ENCODE measurements at regions not wholly inside any gene's neighbourhood (a gene's known extent, or its start where the extent isn't known, plus 50 kb on each side); places are given as distances from the start of the nearest gene placed in this dataset.

DNA sequence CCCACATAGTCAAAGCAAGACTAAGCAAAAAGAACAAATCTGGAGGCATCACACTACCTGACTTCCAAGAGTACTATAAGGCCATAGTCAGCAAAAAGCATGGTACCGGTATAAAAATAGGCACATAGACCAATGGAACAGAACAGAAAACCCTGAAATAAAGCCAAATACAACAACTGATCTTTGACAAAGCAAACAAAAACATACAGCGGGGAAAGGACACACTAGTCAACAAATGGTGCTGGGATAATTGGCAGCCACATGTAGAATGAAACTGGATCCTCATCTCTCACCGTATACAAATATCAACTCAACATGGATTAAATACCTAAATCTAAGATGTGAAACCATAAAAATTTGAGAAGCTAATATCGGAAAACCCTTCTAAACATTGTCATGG is 819.3 kb upstream of the FRG1 start:
- RAD21 ChIA-PET (ENCODE audit: low non-redundant PET in 1 of 2, low total read pairs in 2 of 2, uncharacterized antibody in 2 of 2, unreplicated experiment in 2 of 2) = interaction anchor here in 1 of 2 experiments (0.6 kb wide), 1 partner anchor 13 kb away, joined by 3 read pairs; no protein-coding TSS in a partner anchor
- Histone ChIP-seq H3K9me3 (ENCODE audit: control insufficient read depth in 1 of 2, insufficient read depth in 1 of 2, low read depth in 1 of 2, low read length in 2 of 2) (no peaks in the 10 kb centered on the region), H3K4me3 (replicated peaks in 1 of 2; ENCODE audit: low read depth in 1 of 2, low read length in 2 of 2) (no peak overlapping the region), H3K9ac (ENCODE audit: low read length) (no peak overlapping the region), H3K79me2 (ENCODE audit: insufficient read depth, low read length) (no peaks in the 10 kb centered on the region), H3K27ac (ENCODE audit: low read depth, low read length) (no peak overlapping the region), H3K4me2 (ENCODE audit: low read length) (no peak overlapping the region), H3K27me3 (ENCODE audit: insufficient read depth, low read length) (no peaks in the 10 kb centered on the region), H3K9me2 (ENCODE audit: insufficient read depth) (no peaks in the 10 kb centered on the region), H3K4me1 (ENCODE audit: control insufficient read depth in 1 of 2, insufficient read depth in 2 of 2, low read length in 2 of 2) (no peaks in the 10 kb centered on the region), H3K36me3 (ENCODE audit: control insufficient read depth in 1 of 2, insufficient read depth in 2 of 2, low read length in 2 of 2) (no peaks in the 10 kb centered on the region), H4K20me1 (ENCODE audit: insufficient read depth) (no peaks in the 10 kb centered on the region), H2AFZ (ENCODE audit: low read depth, low read length, poor library complexity, severe bottlenecking) (no peak overlapping the region)
- TF ChIP-seq CEBPB (IDR thresholded peaks at IDR 0.05; ENCODE audit: low read depth) = no peak
- TF ChIP-seq, protein P1, sequence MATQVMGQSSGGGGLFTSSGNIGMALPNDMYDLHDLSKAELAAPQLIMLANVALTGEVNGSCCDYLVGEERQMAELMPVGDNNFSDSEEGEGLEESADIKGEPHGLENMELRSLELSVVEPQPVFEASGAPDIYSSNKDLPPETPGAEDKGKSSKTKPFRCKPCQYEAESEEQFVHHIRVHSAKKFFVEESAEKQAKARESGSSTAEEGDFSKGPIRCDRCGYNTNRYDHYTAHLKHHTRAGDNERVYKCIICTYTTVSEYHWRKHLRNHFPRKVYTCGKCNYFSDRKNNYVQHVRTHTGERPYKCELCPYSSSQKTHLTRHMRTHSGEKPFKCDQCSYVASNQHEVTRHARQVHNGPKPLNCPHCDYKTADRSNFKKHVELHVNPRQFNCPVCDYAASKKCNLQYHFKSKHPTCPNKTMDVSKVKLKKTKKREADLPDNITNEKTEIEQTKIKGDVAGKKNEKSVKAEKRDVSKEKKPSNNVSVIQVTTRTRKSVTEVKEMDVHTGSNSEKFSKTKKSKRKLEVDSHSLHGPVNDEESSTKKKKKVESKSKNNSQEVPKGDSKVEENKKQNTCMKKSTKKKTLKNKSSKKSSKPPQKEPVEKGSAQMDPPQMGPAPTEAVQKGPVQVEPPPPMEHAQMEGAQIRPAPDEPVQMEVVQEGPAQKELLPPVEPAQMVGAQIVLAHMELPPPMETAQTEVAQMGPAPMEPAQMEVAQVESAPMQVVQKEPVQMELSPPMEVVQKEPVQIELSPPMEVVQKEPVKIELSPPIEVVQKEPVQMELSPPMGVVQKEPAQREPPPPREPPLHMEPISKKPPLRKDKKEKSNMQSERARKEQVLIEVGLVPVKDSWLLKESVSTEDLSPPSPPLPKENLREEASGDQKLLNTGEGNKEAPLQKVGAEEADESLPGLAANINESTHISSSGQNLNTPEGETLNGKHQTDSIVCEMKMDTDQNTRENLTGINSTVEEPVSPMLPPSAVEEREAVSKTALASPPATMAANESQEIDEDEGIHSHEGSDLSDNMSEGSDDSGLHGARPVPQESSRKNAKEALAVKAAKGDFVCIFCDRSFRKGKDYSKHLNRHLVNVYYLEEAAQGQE (IDR thresholded peaks at IDR 0.05; ENCODE audit: low read depth) = no peak
- no peak for TF ChIP-seq POLR2AphosphoS5 (IDR thresholded peaks at IDR 0.05; ENCODE audit: low read depth, low read length)
- no peak for TF ChIP-seq EZH2 (IDR thresholded peaks at IDR 0.05)
- TF ChIP-seq FOSL1 (IDR thresholded peaks at IDR 0.05; ENCODE audit: low read depth) = no peak
- TF ChIP-seq POLR2A (IDR thresholded peaks at IDR 0.05; ENCODE audit: borderline replicate concordance, extremely low read depth, insufficient read depth, insufficient read length) = no peak
- no peak for TF ChIP-seq ZFX (IDR thresholded peaks at IDR 0.05)
- TF ChIP-seq, protein P2, sequence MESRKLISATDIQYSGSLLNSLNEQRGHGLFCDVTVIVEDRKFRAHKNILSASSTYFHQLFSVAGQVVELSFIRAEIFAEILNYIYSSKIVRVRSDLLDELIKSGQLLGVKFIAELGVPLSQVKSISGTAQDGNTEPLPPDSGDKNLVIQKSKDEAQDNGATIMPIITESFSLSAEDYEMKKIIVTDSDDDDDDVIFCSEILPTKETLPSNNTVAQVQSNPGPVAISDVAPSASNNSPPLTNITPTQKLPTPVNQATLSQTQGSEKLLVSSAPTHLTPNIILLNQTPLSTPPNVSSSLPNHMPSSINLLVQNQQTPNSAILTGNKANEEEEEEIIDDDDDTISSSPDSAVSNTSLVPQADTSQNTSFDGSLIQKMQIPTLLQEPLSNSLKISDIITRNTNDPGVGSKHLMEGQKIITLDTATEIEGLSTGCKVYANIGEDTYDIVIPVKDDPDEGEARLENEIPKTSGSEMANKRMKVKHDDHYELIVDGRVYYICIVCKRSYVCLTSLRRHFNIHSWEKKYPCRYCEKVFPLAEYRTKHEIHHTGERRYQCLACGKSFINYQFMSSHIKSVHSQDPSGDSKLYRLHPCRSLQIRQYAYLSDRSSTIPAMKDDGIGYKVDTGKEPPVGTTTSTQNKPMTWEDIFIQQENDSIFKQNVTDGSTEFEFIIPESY (IDR thresholded peaks at IDR 0.05; ENCODE audit: extremely low read depth, insufficient replicate concordance, low read length) = no peak
- no peak for TF ChIP-seq SRF (IDR thresholded peaks at IDR 0.05; ENCODE audit: low read depth)
- no peak for TF ChIP-seq ATF3 (IDR thresholded peaks at IDR 0.05)
- TF ChIP-seq SP1 (IDR thresholded peaks at IDR 0.05; ENCODE audit: low read depth) = no peak
- no peak for TF ChIP-seq CTCF (IDR thresholded peaks at IDR 0.05 in 2 of 3, conservative IDR thresholded peaks at IDR 0.05 in 1 of 3; ENCODE audit: borderline replicate concordance in 1 of 3, insufficient read depth in 1 of 3, low read depth in 2 of 3, low read length in 2 of 3)
- TF ChIP-seq MAX (IDR thresholded peaks at IDR 0.05) = no peak
- TF ChIP-seq JUND (IDR thresholded peaks at IDR 0.05) = no peak
- no peak for ATAC-seq
- intact Hi-C loops (cut with micrococcal nuclease) = loop anchor here (5.0 kb wide), 1 partner anchor 1129 kb away; no protein-coding TSS in a partner anchor
- POLR2A ChIA-PET = no interaction called here
- DNase-seq (ENCODE audit: low read depth, low spot score) = no peak
- CTCF ChIA-PET = no interaction called here
- no TSS peak for BruUV-seq (replicated peaks)
